C4-2B (cell line): ENCODE measurements at regions not wholly inside any gene's neighbourhood (a gene's known extent, or its start where the extent isn't known, plus 50 kb on each side); places are given as distances from the start of the nearest gene placed in this dataset.

ENCODE experiments used
- H3K27ac ChIP-seq: fragments of 450-650 bp; 2 replicates; pipeline ENCODE4 v1.5.1; 2017
- ZFX ChIP-seq: fragments of 450-650 bp; IDR thresholded peaks from 2 replicates; pipeline ENCODE4 v1.6.1; 2017
- TF ChIP-seq, protein P1 (sequence below): fragments of 450-650 bp; conservative IDR thresholded peaks from 2 replicates; pipeline ENCODE4 v1.5.1; 2017; ENCODE audit warnings: mild to moderate bottlenecking

DNA sequence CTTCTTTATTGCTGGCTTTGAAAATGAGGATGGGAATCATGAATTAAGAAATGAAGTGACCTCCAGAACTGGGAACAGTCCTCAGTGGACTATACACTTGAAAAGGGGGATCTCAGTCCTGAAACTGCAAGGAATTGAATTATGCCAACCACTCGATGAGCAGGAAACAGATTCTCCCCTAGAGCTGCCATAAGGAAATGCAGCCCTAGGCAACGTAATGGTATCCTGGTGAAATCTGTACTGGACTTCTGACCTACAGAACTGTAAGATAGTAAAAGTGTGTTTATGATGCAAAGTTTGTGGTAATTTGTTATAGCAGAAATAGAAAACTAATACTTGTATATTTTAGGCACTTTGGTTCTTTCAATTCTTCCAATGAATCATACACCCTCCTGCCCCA, 236.4 kb upstream of the TAC1 start:
- TF ChIP-seq, protein P1, sequence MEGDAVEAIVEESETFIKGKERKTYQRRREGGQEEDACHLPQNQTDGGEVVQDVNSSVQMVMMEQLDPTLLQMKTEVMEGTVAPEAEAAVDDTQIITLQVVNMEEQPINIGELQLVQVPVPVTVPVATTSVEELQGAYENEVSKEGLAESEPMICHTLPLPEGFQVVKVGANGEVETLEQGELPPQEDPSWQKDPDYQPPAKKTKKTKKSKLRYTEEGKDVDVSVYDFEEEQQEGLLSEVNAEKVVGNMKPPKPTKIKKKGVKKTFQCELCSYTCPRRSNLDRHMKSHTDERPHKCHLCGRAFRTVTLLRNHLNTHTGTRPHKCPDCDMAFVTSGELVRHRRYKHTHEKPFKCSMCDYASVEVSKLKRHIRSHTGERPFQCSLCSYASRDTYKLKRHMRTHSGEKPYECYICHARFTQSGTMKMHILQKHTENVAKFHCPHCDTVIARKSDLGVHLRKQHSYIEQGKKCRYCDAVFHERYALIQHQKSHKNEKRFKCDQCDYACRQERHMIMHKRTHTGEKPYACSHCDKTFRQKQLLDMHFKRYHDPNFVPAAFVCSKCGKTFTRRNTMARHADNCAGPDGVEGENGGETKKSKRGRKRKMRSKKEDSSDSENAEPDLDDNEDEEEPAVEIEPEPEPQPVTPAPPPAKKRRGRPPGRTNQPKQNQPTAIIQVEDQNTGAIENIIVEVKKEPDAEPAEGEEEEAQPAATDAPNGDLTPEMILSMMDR: no peak; the same call in 1 of the 2 replicates
- no peak for TF ChIP-seq ZFX
- H3K27ac ChIP-seq: no peak overlapping the region

DNA sequence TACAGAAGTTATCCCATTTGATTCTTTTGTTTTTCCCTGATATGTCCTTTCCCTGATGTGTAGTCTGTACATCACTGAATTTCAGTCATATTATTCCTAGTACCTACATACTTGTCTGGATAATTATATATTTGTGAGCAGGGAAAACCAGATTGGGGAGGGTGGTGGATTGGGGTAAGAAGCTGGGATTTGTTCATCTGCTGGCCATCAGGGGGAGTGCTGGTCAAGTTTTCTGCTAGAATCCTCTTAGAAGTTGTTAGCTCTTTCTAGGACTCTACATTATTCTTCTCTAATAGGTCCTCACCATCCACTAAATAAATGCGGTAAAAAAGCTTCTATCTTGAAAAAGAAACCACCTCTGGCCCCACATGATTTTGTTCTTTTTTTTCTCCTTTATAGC, 232.7 kb upstream of the TAC1 start:
- no peak for TF ChIP-seq ZFX
- TF ChIP-seq, protein P1: peak; percentile 86
- no peak overlapping the region for H3K27ac ChIP-seq

- H3K27ac ChIP-seq: no peak overlapping the region
- TF ChIP-seq, protein P1: no peak
- no peak for TF ChIP-seq ZFX
Observed at GRCh38 chr7:97503367-97504094, 228.4 kb upstream of the TAC1 start.

GRCh38 chr7:97506728-97507127, 225.2 kb upstream of the TAC1 start:
- H3K27ac ChIP-seq: no peak overlapping the region

GRCh38 chr7:97512441-97513207, 219.3 kb upstream of the TAC1 start:
- no peak for TF ChIP-seq ZFX
- TF ChIP-seq, protein P1: no peak
- no peak overlapping the region for H3K27ac ChIP-seq

More at GRCh38 chr7:97506728-97507127, 225.2 kb upstream of the TAC1 start:
- TF ChIP-seq, protein P1: no peak

- H3K27ac ChIP-seq: no peak overlapping the region
- TF ChIP-seq ZFX: no peak
- TF ChIP-seq, protein P1: no peak
Observed at GRCh38 chr7:97513326-97513725, 218.6 kb upstream of the TAC1 start.

DNA sequence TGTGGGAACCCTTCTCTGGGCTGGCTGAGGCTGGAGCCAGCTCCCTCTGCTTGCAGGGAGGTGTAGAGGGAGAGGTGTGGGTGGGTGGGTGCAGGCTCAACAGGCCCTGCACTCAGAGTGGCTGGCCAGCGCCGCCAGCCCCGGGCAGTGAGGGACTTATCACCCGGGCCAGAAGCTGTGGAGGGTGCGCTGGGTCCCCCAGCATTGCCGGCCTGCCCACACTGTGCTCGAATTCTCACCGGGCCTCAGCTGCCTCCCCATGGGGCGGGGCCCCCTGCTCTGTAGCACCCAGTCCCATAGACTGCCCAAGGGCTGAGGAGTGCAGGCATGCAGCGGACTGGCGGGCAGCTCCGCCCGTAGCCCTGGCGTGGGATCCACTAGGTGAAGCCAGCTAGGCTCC, 190.7 kb upstream of the TAC1 start:
- H3K27ac ChIP-seq: no peak overlapping the region
- TF ChIP-seq ZFX: no peak
- TF ChIP-seq, protein P1: no peak
